ENCODE measurements at regions not wholly inside any gene's neighbourhood (a gene's known extent, or its start where the extent isn't known, plus 50 kb on each side); places are given as distances from the start of the nearest gene placed in this dataset.

DNA sequence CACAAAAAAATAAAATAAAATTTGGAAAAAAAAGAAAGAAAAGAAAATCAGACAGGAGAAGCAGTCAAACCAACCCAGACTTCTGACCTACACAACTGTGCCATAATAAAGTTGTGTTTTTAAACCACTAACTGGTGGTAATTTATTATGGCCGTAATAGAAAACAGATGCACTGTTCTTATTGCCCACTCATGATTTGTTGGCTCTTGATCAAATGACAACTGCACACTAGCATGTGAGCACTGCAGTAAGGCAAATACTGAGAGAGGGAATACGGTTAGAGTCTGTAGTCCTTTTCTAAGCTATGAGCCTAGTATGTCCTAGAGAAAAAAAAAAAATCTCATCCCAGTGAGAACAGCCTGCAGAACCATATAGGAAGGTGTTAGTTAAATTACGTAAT is 61.2 kb upstream of the TNR start:
- Histone ChIP-seq H3K4me3 (no peak overlapping the region), H3K27me3 (ENCODE audit: low read depth) (no peaks in the 10 kb centered on the region), H3K9me3 (no peaks in the 10 kb centered on the region), H3K4me1 (peaks cover 10% of the 10 kb centered on the region), H3K36me3 (replicated peaks) (no peaks in the 10 kb centered on the region)
- in situ Hi-C loops (cut with MboI; ENCODE audit: low sequenced_read_pairs): no loop called here
- no peak for DNase-seq (ENCODE audit: low spot score in 2 of 2)

DNA sequence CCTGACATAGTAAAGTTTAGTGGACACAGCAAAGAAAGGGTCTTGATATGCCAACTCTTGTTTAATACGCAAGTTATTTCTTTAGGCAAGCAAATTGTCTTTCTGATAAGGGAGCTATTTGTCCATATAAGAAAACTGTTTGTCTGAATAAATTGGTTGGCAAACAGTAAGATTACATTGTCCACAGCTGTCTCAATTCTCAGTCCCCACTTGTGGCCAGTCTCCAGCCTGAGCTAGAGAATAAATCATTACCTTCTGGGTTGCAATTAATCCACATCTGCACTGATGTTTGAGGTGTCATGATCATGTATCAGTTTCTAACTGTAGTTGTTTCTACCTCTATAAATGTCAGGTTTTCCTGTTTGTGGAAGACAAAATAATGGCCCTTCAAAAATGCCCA is 60.0 kb upstream of the TNR start:
- H3K4me3 ChIP-seq: no peak overlapping the region
- no peaks in the 10 kb centered on the region for H3K9me3 ChIP-seq
- DNase-seq (ENCODE audit: low spot score in 2 of 2): no peak
- H3K36me3 ChIP-seq (replicated peaks): no peaks in the 10 kb centered on the region
- in situ Hi-C loops (cut with MboI; ENCODE audit: low sequenced_read_pairs): no loop called here
- no peaks in the 10 kb centered on the region; the same call in 1 of the 2 replicates for H3K4me1 ChIP-seq
- no peaks in the 10 kb centered on the region for H3K27me3 ChIP-seq (ENCODE audit: low read depth)

- H3K27me3 ChIP-seq (ENCODE audit: low read depth): no peaks in the 10 kb centered on the region
- no peaks in the 10 kb centered on the region for H3K36me3 ChIP-seq (replicated peaks)
- in situ Hi-C loops (cut with MboI; ENCODE audit: low sequenced_read_pairs): no loop called here
- H3K4me3 ChIP-seq: no peak overlapping the region
- no peak for DNase-seq (ENCODE audit: low spot score in 2 of 2)
- H3K9me3 ChIP-seq: no peaks in the 10 kb centered on the region
- no peaks in the 10 kb centered on the region for H3K4me1 ChIP-seq
Observed at GRCh38 chr1:175802407-175803123, 59.2 kb upstream of the TNR start.

DNA sequence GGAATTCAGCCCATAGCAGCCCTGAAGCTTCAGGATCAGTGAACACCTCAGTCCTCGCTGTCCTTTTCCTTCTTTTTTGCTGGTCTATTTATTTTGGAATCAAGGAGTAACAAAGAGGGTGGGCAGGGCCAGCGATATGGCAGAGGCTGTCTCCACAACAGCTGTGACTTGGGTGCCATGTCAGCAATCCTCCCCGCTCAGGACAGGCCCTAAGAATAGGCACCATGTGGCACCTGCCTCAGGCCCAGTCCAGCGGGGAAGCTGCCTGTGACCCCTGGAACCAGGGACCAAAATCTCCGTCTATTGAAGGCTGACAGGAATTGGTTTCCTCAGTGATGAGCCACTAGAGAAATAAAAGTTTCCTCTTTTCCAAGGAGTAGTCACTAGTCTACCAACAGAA is 58.6 kb upstream of the TNR start:
- H3K9me3 ChIP-seq: no peaks in the 10 kb centered on the region
- no peaks in the 10 kb centered on the region; the same call in 1 of the 2 replicates for H3K27me3 ChIP-seq (ENCODE audit: low read depth)
- H3K36me3 ChIP-seq (replicated peaks): no peaks in the 10 kb centered on the region
- DNase-seq (ENCODE audit: low spot score in 2 of 2): no peak
- H3K4me1 ChIP-seq: no peaks in the 10 kb centered on the region
- no peak overlapping the region for H3K4me3 ChIP-seq
- in situ Hi-C loops (cut with MboI; ENCODE audit: low sequenced_read_pairs): no loop called here

- no peaks in the 10 kb centered on the region for H3K4me1 ChIP-seq
- H3K4me3 ChIP-seq: no peak overlapping the region
- in situ Hi-C loops (cut with MboI; ENCODE audit: low sequenced_read_pairs): no loop called here
- H3K9me3 ChIP-seq: no peaks in the 10 kb centered on the region
- H3K36me3 ChIP-seq (replicated peaks): no peaks in the 10 kb centered on the region
- H3K27me3 ChIP-seq (ENCODE audit: low read depth): peaks cover 7% of the 10 kb centered on the region; the same call in 1 of the 2 replicates
- no peak for DNase-seq (ENCODE audit: low spot score in 2 of 2)
Observed at GRCh38 chr1:175797576-175797975, 54.2 kb upstream of the TNR start.

- no peaks in the 10 kb centered on the region for H3K9me3 ChIP-seq
- H3K4me1 ChIP-seq: no peaks in the 10 kb centered on the region
- no peaks in the 10 kb centered on the region for H3K36me3 ChIP-seq (replicated peaks)
- no peak for DNase-seq (ENCODE audit: low spot score in 2 of 2)
- no peak overlapping the region for H3K4me3 ChIP-seq
- peaks cover 7% of the 10 kb centered on the region; the same call in 1 of the 2 replicates for H3K27me3 ChIP-seq (ENCODE audit: low read depth)
- in situ Hi-C loops (cut with MboI; ENCODE audit: low sequenced_read_pairs): no loop called here
Observed at GRCh38 chr1:175794586-175794985, 51.2 kb upstream of the TNR start.

- DNase-seq (ENCODE audit: low spot score in 2 of 2): no peak
- Histone ChIP-seq H3K4me3 (no peak overlapping the region), H3K27me3 (ENCODE audit: low read depth) (peaks cover 7% of the 10 kb centered on the region; the same call in 1 of the 2 replicates), H3K4me1 (no peaks in the 10 kb centered on the region), H3K9me3 (no peaks in the 10 kb centered on the region), H3K36me3 (replicated peaks) (no peaks in the 10 kb centered on the region)
- in situ Hi-C loops (cut with MboI; ENCODE audit: low sequenced_read_pairs): no loop called here
Observed at GRCh38 chr1:175793617-175794016, 50.2 kb upstream of the TNR start.
